Effector memory CD8-positive, alpha-beta T cell (primary cell): ENCODE measurements at regions not wholly inside any gene's neighbourhood (a gene's known extent, or its start where the extent isn't known, plus 50 kb on each side); places are given as distances from the start of the nearest gene placed in this dataset.

Experiments used
- ATAC-seq: fragments of 150-1000 bp; cut with Tn5 transposase; replicated peaks from 2 replicates; pipeline ENCODE4 v1.10.0; 2021; ENCODE audit warnings: mild to moderate bottlenecking, moderate library complexity
- DNase-seq, 3 experiments: peaks; one replicate each; pipeline ENCODE4 v3.0.0; 2021
- H3K27ac Mint-ChIP-seq, 2 donors: one replicate each; pipeline ENCODE4 v1.8.0; 2022; ENCODE audit warnings: mild to moderate bottlenecking in 2 of 2, mixed read lengths in 2 of 2, moderate library complexity in 2 of 2
- H3K27me3 Mint-ChIP-seq, 2 donors: one replicate each; pipeline ENCODE4 v1.8.0; 2022; ENCODE audit warnings: mixed read lengths in 2 of 2
- H3K36me3 Mint-ChIP-seq: one replicate; pipeline ENCODE4 v1.8.0; 2022; ENCODE audit warnings: mild to moderate bottlenecking, moderate library complexity, mixed read lengths; ENCODE audit not compliant: insufficient read depth
- H3K4me1 Mint-ChIP-seq, 2 donors: one replicate each; pipeline ENCODE4 v1.8.0; 2022; ENCODE audit warnings: low read depth in 2 of 2, mixed read lengths in 2 of 2
- H3K4me3 Mint-ChIP-seq, 2 donors: one replicate each; pipeline ENCODE4 v1.8.0; 2022; ENCODE audit warnings: mild to moderate bottlenecking in 2 of 2, mixed read lengths in 2 of 2, moderate library complexity in 2 of 2
- H3K9me3 Mint-ChIP-seq, 2 donors: one replicate each; pipeline ENCODE4 v1.8.0; 2022; ENCODE audit warnings: mixed read lengths in 2 of 2

GRCh38 chr10:78639629-78640028, 429.1 kb upstream of the ZMIZ1 start:
- Mint-ChIP-seq H3K4me3 (no peak overlapping the region), H3K36me3 (no peaks in the 10 kb centered on the region), H3K27me3 (peaks cover 13 to 50% of the 10 kb centered on the region in 2 donors), H3K27ac (no peak overlapping the region), H3K4me1 (no peaks in the 10 kb centered on the region), H3K9me3 (no peaks in the 10 kb centered on the region)
- DNase-seq (no peak), ATAC-seq (no peak)

GRCh38 chr10:78640796-78641636, 427.8 kb upstream of the ZMIZ1 start:
- Mint-ChIP-seq H3K27me3 (peaks cover 10 to 36% of the 10 kb centered on the region in 2 donors), H3K27ac (no peak overlapping the region), H3K9me3 (no peaks in the 10 kb centered on the region), H3K36me3 (no peaks in the 10 kb centered on the region), H3K4me1 (no peaks in the 10 kb centered on the region), H3K4me3 (no peak overlapping the region)
- ATAC-seq (no peak), DNase-seq (no peak)

DNA sequence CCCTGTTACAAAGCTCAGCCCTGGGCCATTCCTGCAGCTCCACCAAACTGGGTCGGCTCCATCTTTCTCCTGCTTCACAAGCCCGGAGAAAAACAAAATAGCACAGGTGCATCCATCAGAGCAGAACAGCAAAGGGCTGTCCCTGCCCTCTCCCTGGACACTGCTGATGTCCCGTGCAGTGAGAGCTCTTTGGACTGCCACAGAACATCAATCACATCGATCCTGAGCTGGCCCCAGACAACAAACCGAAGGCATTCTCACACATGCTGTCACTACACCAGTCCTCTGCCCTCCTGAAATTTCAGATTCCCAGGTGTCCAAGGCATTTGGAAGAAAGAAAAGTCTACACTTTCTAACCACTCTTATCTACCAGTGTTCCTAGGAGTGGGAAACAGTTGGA, 427.1 kb upstream of the ZMIZ1 start:
- no peak for DNase-seq
- no peak overlapping the region for H3K4me3 Mint-ChIP-seq
- H3K4me1 Mint-ChIP-seq: no peaks in the 10 kb centered on the region
- no peak for ATAC-seq
- no peaks in the 10 kb centered on the region for H3K36me3 Mint-ChIP-seq
- no peaks in the 10 kb centered on the region for H3K9me3 Mint-ChIP-seq
- peaks cover 10 to 33% of the 10 kb centered on the region in 2 donors for H3K27me3 Mint-ChIP-seq
- no peak overlapping the region for H3K27ac Mint-ChIP-seq

- Mint-ChIP-seq H3K36me3 (no peaks in the 10 kb centered on the region), H3K27ac (no peak overlapping the region), H3K4me3 (no peak overlapping the region), H3K27me3 (peaks cover 15 to 33% of the 10 kb centered on the region in 2 donors), H3K9me3 (no peaks in the 10 kb centered on the region), H3K4me1 (no peaks in the 10 kb centered on the region)
- no peak for ATAC-seq
- no peak for DNase-seq
Measured at GRCh38 chr10:78642269-78642816, 426.4 kb upstream of the ZMIZ1 start.

- ATAC-seq (no peak), DNase-seq (no peak)
- Mint-ChIP-seq H3K4me1 (no peaks in the 10 kb centered on the region), H3K27ac (no peak overlapping the region), H3K36me3 (no peaks in the 10 kb centered on the region), H3K9me3 (no peaks in the 10 kb centered on the region), H3K27me3 (peaks cover 14 to 30% of the 10 kb centered on the region in 2 donors), H3K4me3 (no peak overlapping the region)
Measured at GRCh38 chr10:78643513-78643912, 425.3 kb upstream of the ZMIZ1 start.

- Mint-ChIP-seq H3K27me3 (peaks cover 17 to 35% of the 10 kb centered on the region in 2 donors), H3K36me3 (no peaks in the 10 kb centered on the region)
Measured at GRCh38 chr10:78644550-78644949, 424.2 kb upstream of the ZMIZ1 start.

GRCh38 chr10:78645169-78645686, 423.5 kb upstream of the ZMIZ1 start:
- Mint-ChIP-seq H3K4me1 (no peaks in the 10 kb centered on the region), H3K27me3 (peaks cover 24 to 40% of the 10 kb centered on the region in 2 donors), H3K9me3 (no peaks in the 10 kb centered on the region), H3K4me3 (no peak overlapping the region), H3K27ac (no peak overlapping the region), H3K36me3 (no peaks in the 10 kb centered on the region)
- DNase-seq (no peak), ATAC-seq (no peak)

More at GRCh38 chr10:78644550-78644949, 424.2 kb upstream of the ZMIZ1 start:
- H3K27ac Mint-ChIP-seq: no peak overlapping the region
- no peaks in the 10 kb centered on the region for H3K4me1 Mint-ChIP-seq
- H3K9me3 Mint-ChIP-seq: no peaks in the 10 kb centered on the region
- ATAC-seq (no peak), DNase-seq (no peak)
- H3K4me3 Mint-ChIP-seq: no peak overlapping the region

DNA sequence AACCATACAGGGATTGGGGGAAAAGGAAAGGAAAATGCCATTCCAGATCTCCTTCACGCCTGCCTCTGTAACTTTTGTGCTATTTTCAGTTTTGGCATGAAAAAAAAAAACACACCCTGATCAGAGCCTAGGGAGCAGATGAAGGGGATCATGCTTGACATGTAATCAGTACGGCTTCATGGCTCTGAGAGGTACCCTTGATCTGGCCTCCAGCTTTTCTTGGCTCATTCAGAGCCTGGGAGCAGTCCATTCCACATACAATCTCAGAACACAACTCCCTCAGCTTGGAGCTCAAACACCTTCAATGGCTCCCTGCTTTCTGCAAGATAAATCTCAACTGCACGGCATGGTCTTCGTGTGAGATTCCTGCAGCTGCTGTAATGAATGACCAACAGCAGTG, 422.8 kb upstream of the ZMIZ1 start:
- Mint-ChIP-seq H3K4me1 (no peaks in the 10 kb centered on the region), H3K9me3 (no peaks in the 10 kb centered on the region), H3K4me3 (no peak overlapping the region), H3K36me3 (no peaks in the 10 kb centered on the region), H3K27me3 (peaks cover 30 to 48% of the 10 kb centered on the region in 2 donors), H3K27ac (no peak overlapping the region)
- ATAC-seq (no peak), DNase-seq (no peak)

DNA sequence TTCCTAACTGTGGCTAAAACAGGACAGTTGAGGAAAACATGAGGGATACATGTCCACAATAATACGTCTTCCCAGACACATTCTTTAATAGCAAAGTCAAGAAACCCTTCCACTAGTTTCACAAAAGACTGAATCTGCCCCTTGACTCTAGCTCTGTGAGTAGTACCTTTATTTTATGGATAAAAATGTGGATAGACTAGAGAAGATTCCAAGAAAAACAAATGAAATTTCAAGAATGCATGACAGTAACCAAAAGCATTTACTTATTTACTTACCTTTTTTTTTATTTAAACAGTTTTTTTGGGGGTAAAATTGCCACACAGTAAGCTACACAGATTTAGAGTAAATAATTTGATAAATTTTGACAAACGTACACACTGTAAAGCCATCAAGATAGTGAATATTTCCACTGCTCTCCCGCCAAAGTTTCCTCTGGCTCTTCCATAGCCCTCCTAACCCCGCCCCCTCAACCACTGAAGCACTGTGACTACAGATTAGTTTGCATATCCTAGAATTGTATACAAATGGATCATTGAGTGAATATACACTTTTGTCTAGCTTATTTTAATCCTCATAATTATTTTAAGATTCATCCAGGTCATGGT, 420.4 kb upstream of the ZMIZ1 start:
- Mint-ChIP-seq H3K27ac (no peak overlapping the region), H3K4me3 (no peak overlapping the region), H3K27me3 (peaks cover 38 to 58% of the 10 kb centered on the region in 2 donors), H3K4me1 (no peaks in the 10 kb centered on the region), H3K9me3 (no peaks in the 10 kb centered on the region), H3K36me3 (no peaks in the 10 kb centered on the region)
- ATAC-seq (no peak), DNase-seq (no peak)

DNA sequence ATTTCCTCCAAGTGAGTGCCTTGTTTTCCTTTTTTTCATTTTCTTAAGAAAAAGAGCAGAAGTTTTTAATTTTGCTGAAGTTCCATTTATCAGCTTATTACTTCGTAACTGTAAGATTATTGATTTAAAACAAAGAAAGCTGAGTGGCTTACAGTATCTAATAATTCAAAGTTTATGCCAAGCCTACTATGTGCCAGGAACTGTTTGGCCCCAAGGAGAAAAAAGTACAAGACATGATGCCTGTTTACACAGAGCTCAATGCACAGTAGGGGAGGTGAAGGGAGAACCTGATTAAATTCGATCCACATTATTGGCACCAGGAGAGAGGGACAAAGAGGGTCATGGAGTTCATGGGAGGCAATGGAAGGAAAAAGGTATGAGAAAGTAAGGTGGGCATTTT, 419.3 kb upstream of the ZMIZ1 start:
- H3K36me3 Mint-ChIP-seq: no peaks in the 10 kb centered on the region
- no peaks in the 10 kb centered on the region for H3K4me1 Mint-ChIP-seq
- H3K9me3 Mint-ChIP-seq: no peaks in the 10 kb centered on the region
- peaks cover 45 to 65% of the 10 kb centered on the region in 2 donors for H3K27me3 Mint-ChIP-seq
- ATAC-seq (no peak), DNase-seq (no peak)
- H3K27ac Mint-ChIP-seq: no peak overlapping the region
- no peak overlapping the region for H3K4me3 Mint-ChIP-seq

- Mint-ChIP-seq H3K9me3 (no peaks in the 10 kb centered on the region), H3K4me3 (no peak overlapping the region), H3K4me1 (no peaks in the 10 kb centered on the region), H3K27ac (no peak overlapping the region), H3K27me3 (peaks cover 50 to 70% of the 10 kb centered on the region in 2 donors), H3K36me3 (no peaks in the 10 kb centered on the region)
- DNase-seq (no peak), ATAC-seq (no peak)
Measured at GRCh38 chr10:78650122-78650521, 418.6 kb upstream of the ZMIZ1 start.

DNA sequence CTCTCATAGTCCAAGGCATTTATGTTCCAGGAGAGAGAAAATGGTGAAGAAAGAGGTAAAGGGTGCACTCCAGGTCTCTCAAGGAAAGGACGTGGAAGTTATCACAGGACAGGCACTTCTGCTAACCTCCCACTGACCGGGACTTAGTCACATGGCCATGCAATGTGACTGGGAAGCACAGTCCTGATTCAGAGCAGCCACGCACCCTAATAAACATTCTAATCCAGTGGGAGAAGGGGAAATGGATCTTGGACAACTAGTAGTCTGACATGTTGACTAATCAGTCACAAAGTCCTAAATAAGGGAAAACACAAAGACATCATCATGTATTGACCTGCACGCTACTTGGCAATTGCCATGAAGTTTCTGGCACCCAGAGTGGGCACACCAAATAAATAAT, 417.5 kb upstream of the ZMIZ1 start:
- no peak overlapping the region for H3K27ac Mint-ChIP-seq
- no peaks in the 10 kb centered on the region for H3K36me3 Mint-ChIP-seq
- H3K27me3 Mint-ChIP-seq: peaks cover 50 to 70% of the 10 kb centered on the region in 2 donors
- ATAC-seq (no peak), DNase-seq (no peak)
- no peak overlapping the region for H3K4me3 Mint-ChIP-seq
- H3K9me3 Mint-ChIP-seq: no peaks in the 10 kb centered on the region
- H3K4me1 Mint-ChIP-seq: no peaks in the 10 kb centered on the region

GRCh38 chr10:78653555-78653954, 415.2 kb upstream of the ZMIZ1 start:
- no peak for DNase-seq
- H3K36me3 Mint-ChIP-seq: no peaks in the 10 kb centered on the region
- no peak overlapping the region for H3K4me3 Mint-ChIP-seq
- no peak overlapping the region for H3K27ac Mint-ChIP-seq
- no peaks in the 10 kb centered on the region for H3K4me1 Mint-ChIP-seq
- no peak for ATAC-seq
- no peaks in the 10 kb centered on the region for H3K9me3 Mint-ChIP-seq
- peaks cover 43 to 58% of the 10 kb centered on the region in 2 donors for H3K27me3 Mint-ChIP-seq
